IMR-90 (cell line): ENCODE measurements at regions not wholly inside any gene's neighbourhood (a gene's known extent, or its start where the extent isn't known, plus 50 kb on each side); places are given as distances from the start of the nearest gene placed in this dataset.

Experiments
- ATAC-seq: fragments of 200-7000 bp; cut with Tn5 transposase; 2 replicates; pipeline ENCODE4 v1.9.1; 2020; ENCODE audit warnings: low read depth, mild to moderate bottlenecking, moderate library complexity
- BruUV-seq: library from RNA; stranded (reverse); fragments of 400-500 nt; replicated peaks from 2 replicates; lab custom pipeline; 2021; lab: Mats Ljungman, UMichigan
- CTCF ChIA-PET: fragments of 300-600 bp; formaldehyde crosslinking; extraction: SDS; loops from one replicate; lab custom pipeline; 2021; ENCODE audit warnings: antibody characterized with exemption; lab: Yijun Ruan, JAX
- POLR2A ChIA-PET: fragments of 300-600 bp; sonication (Branson Sonifier 250); formaldehyde crosslinking; loops from one replicate; lab custom pipeline; 2022; ENCODE audit warnings: antibody characterized with exemption; ENCODE audit not compliant: unreplicated experiment; lab: Charles Lee
- DNase-seq: peaks from one replicate; pipeline ENCODE4 v3.0.0; 2013
- H2AFZ ChIP-seq: replicated peaks from 2 replicates; pipeline ENCODE3; 2013; ENCODE audit warnings: low read length, mild to moderate bottlenecking; ENCODE audit not compliant: poor library complexity
- H2AK5ac ChIP-seq: 2 replicates; pipeline ENCODE4 v1.6.1; 2013; ENCODE audit warnings: low read depth, low read length, inconsistent platforms
- H2AK9ac ChIP-seq: replicated peaks from 2 replicates; pipeline ENCODE3; 2013; ENCODE audit warnings: mild to moderate bottlenecking, low read depth, low read length, moderate library complexity; ENCODE audit not compliant: poor library complexity
- H2BK120ac ChIP-seq: 2 replicates; pipeline ENCODE4 v1.6.1; 2013; ENCODE audit warnings: low read depth, low read length, inconsistent platforms
- H2BK15ac ChIP-seq: 3 replicates; pipeline ENCODE4 v1.6.1; 2013; ENCODE audit warnings: low read depth, low read length, inconsistent platforms
- H2BK20ac ChIP-seq: 2 replicates; pipeline ENCODE4 v1.6.1; 2013; ENCODE audit warnings: low read depth, mild to moderate bottlenecking, inconsistent platforms, low read length, moderate library complexity
- H2BK5ac ChIP-seq: 2 replicates; pipeline ENCODE4 v1.6.1; 2013; ENCODE audit warnings: mild to moderate bottlenecking, low read depth, low read length, inconsistent platforms; ENCODE audit not compliant: poor library complexity, severe bottlenecking
- H3K14ac ChIP-seq: replicated peaks from 2 replicates; pipeline ENCODE4 v1.6.1; 2013; ENCODE audit warnings: low read depth, low read length, inconsistent platforms
- H3K18ac ChIP-seq: 2 replicates; pipeline ENCODE4 v1.6.1; 2013; ENCODE audit warnings: low read depth, low read length, control low read depth
- H3K23ac ChIP-seq: 2 replicates; pipeline ENCODE4 v1.6.1; 2013; ENCODE audit warnings: low read depth, low read length, inconsistent platforms
- H3K27ac ChIP-seq: 2 replicates; pipeline ENCODE4 v1.5.1; 2013; ENCODE audit warnings: mild to moderate bottlenecking, control low read depth, low read length; ENCODE audit not compliant: insufficient read depth
- H3K27me3 ChIP-seq: 2 replicates; pipeline ENCODE4 v1.6.1; 2013; ENCODE audit warnings: low read length; ENCODE audit not compliant: control insufficient read depth, insufficient read depth
- H3K36me3 ChIP-seq: 2 replicates; pipeline ENCODE4 v1.6.1; 2013; ENCODE audit warnings: low read length, mixed read lengths; ENCODE audit not compliant: control insufficient read depth, insufficient read depth
- H3K4ac ChIP-seq: 2 replicates; pipeline ENCODE4 v1.6.1; 2013; ENCODE audit warnings: low read depth, low read length, inconsistent platforms
- H3K4me1 ChIP-seq: 2 replicates; pipeline ENCODE4 v1.6.1; 2013; ENCODE audit warnings: low read length, mixed read lengths; ENCODE audit not compliant: control insufficient read depth, insufficient read depth
- H3K4me2 ChIP-seq: 2 replicates; pipeline ENCODE4 v1.6.1; 2013; ENCODE audit warnings: low read depth, mild to moderate bottlenecking, control low read depth, low read length, moderate library complexity
- H3K4me3 ChIP-seq: 2 replicates; pipeline ENCODE4 v1.5.1; 2013; ENCODE audit warnings: low read depth, mild to moderate bottlenecking, control low read depth, low read length, moderate library complexity; ENCODE audit not compliant: insufficient read depth
- H3K56ac ChIP-seq: 2 replicates; pipeline ENCODE4 v1.6.1; 2013; ENCODE audit warnings: low read length, inconsistent platforms; ENCODE audit not compliant: insufficient read depth; ENCODE audit errors: extremely low read depth
- H3K79me1 ChIP-seq, 2 experiments: 2 replicates each; pipeline ENCODE4 v1.6.1; 2013; ENCODE audit warnings: low read length in 2 of 2, inconsistent platforms in 1 of 2, low read depth in 1 of 2
- H3K9ac ChIP-seq: 2 replicates; pipeline ENCODE4 v1.6.1; 2013; ENCODE audit warnings: low read depth, low read length, control low read depth
- H3K9me1 ChIP-seq: 2 replicates; pipeline ENCODE4 v1.6.1; 2013; ENCODE audit warnings: low read length, inconsistent platforms; ENCODE audit not compliant: insufficient read depth
- H3K9me3 ChIP-seq: 2 replicates; pipeline ENCODE4 v1.6.1; 2013; ENCODE audit warnings: low read length; ENCODE audit not compliant: control insufficient read depth, insufficient read depth
- H4K20me1 ChIP-seq: 2 replicates; pipeline ENCODE4 v1.6.1; 2013; ENCODE audit warnings: low read length, inconsistent platforms; ENCODE audit not compliant: insufficient read depth
- H4K5ac ChIP-seq: 2 replicates; pipeline ENCODE4 v1.6.1; 2013; ENCODE audit warnings: mild to moderate bottlenecking, low read depth, low read length, control low read depth
- H4K8ac ChIP-seq, 2 experiments: 2 replicates each; pipeline ENCODE4 v1.6.1; 2013; ENCODE audit warnings: low read depth in 2 of 2, low read length in 2 of 2, control low read depth in 1 of 2, inconsistent platforms in 1 of 2
- H4K91ac ChIP-seq: 2 replicates; pipeline ENCODE4 v1.6.1; 2013; ENCODE audit warnings: low read depth, low read length, inconsistent platforms; ENCODE audit not compliant: insufficient read depth
- MAFK ChIP-seq: IDR thresholded peaks from 2 replicates; pipeline ENCODE4 v1.6.1; 2012; ENCODE audit warnings: low read depth, low read length, improper control_type of control experiment
- WGBS, 2 experiments: methylation state at CpG; one replicate each; pipeline versions ENCODE4 v1.1.5 to v1.1.7; 2013; ENCODE audit warnings: missing lambda C conversion rate in 2 of 2; ENCODE audit not compliant: insufficient read length in 1 of 2; ENCODE audit errors: extremely low coverage in 2 of 2; 5-methylcytosine and 5-hydroxymethylcytosine counted together
- dilution Hi-C: fragments of 300-500 bp; cut with HindIII; formaldehyde crosslinking; loops from one replicate; pipeline ENCODE4 v1.14.3; 2018; ENCODE audit warnings: low sequenced_read_pairs; ENCODE audit not compliant: unreplicated experiment
- in situ Hi-C: fragments of 300-500 bp; cut with MboI; formaldehyde crosslinking; loops from 3 replicates; pipeline ENCODE4 v1.14.3; 2019; ENCODE audit warnings: low sequenced_read_pairs, inconsistent platforms, mixed read lengths
- intact Hi-C: fragments of 100-400 bp; cut with micrococcal nuclease; formaldehyde crosslinking; loops from 2 replicates; pipeline ENCODE4 v1.10.0; 2022

DNA sequence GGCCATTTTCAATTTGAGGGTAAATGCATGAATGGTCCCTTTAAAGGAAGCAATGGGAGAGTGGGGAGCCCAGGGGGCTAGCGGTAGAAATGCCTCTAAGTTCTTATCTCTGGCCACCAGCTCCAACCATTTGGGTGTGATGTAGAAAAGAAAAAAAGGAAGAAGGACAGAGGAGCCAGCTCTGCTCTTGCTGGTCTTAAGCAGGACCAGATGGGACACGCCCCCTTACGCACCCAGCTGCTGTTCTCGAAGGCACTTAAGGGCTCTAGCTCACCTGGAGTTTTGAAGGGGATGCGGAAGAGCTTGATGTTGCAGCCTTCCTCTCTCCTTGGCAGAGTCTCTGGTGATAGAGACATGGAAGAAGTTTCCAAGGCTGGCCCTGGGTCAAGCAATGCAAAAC, 59.5 kb upstream of the RNF144B start:
- in situ Hi-C loops, result no loop called here

More for the DNA sequence above, 59.5 kb upstream of the RNF144B start:
- Histone ChIP-seq H3K4me3 (no peak overlapping the region), H2BK120ac (no peak overlapping the region), H3K27me3 (no peaks in the 10 kb centered on the region), H3K18ac (no peak overlapping the region), H4K8ac (no peak overlapping the region), H3K9ac (no peak overlapping the region), H4K20me1 (no peaks in the 10 kb centered on the region), H3K4me1 (peaks cover 2% of the 10 kb centered on the region; the same call in 1 of the 2 replicates), H3K79me1 (no peaks in the 10 kb centered on the region), H3K27ac (no peak overlapping the region), H3K4ac (no peak overlapping the region), H3K9me3 (no peaks in the 10 kb centered on the region), H4K91ac (no peak overlapping the region), H3K56ac (no peak overlapping the region), H2AK5ac (no peak overlapping the region), H2BK15ac (no peak overlapping the region), H3K23ac (no peak overlapping the region), H3K36me3 (no peaks in the 10 kb centered on the region), H3K9me1 (no peaks in the 10 kb centered on the region), H3K4me2 (no peak overlapping the region), H2AK9ac (no peak overlapping the region), H4K5ac (no peak overlapping the region), H2BK5ac (no peak overlapping the region), H2AFZ (no peak overlapping the region), H2BK20ac (no peak overlapping the region), H3K14ac (no peak overlapping the region)
- DNase-seq (no peak), ATAC-seq (no peak)
- 96% methylated on average over 4 of the region's 5 CpGs; no CpG with 5 or more reads in 1 of the 2 experiments for WGBS, 2 experiments
- no TSS peak for BruUV-seq
- POLR2A ChIA-PET, result no interaction called here
- CTCF ChIA-PET, result interaction anchor here (1.2 to 2.1 kb wide), 2 partner anchors 56 to 176 kb away, joined by 3 to 10 read pairs; no protein-coding TSS in a partner anchor
- intact Hi-C loops (no loop called here), dilution Hi-C loops (no loop called here)
- no peak for TF ChIP-seq MAFK
